ENCODE measurements at regions not wholly inside any gene's neighbourhood (a gene's known extent, or its start where the extent isn't known, plus 50 kb on each side); places are given as distances from the start of the nearest gene placed in this dataset.
"Not testable (repeated sequence)": the region's sequence is repeated elsewhere in the genome, so short reads cannot be mapped to it uniquely, and the experiment has no call there.

DNA sequence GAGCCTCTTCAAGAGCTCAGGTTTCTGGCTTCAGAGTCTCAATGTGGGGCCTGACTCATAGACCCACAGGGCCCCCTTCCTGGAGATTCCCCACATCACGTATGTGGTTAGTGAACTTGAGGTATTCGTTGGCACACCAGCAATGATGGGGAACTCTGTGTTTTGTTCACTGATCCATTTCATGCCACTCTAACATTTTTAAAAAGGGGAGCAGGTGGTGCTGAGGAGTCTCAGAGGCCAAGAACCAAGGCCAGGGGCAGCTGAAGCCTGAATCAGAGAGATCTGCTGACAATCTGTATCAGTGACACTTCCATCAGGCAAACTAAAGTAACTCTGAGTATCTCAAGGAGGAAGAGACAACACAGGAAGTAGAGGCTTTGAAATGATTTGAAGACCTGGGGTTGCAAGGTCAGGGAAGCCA is 323.4 kb downstream of the VRK1 start:
- Mint-ChIP-seq H3K4me1 (ENCODE audit: low read depth in 2 of 2) (peaks cover 14 to 19% of the 10 kb centered on the region in 2 donors), H3K27ac (peak overlapping the region; percentile 27 to 86), H3K9me3 (no peaks in the 10 kb centered on the region), H3K4me3 (peak overlapping the region; percentile 30), H3K27me3 (peaks cover 11 to 13% of the 10 kb centered on the region in 2 donors), H3K36me3 (no peaks in the 10 kb centered on the region)
- peak; percentile 64 to 80 for ATAC-seq
- DNase-seq (ENCODE audit: low spot score): no peak

DNA sequence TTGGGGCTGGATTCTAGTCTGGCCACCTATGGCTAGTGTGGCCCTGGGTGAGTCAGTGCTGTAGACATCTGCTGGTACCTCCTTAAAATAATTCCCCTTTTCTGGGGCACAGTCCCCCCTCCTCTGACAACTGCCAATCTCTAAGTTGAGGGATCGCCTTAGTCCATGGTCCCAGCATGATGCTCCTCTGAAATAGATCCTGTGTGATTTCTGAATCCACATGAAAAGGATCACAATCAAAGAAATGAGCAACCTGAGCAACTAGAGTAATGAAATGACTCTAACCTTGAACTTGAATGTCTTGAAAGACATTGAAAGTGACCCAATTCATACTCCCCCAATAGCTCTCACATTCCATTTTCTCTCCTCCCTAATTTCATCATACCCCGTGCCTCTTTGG is 332.5 kb downstream of the VRK1 start:
- ATAC-seq: no peak
- Mint-ChIP-seq H3K27ac (no peak overlapping the region), H3K9me3 (no peaks in the 10 kb centered on the region)

DNA sequence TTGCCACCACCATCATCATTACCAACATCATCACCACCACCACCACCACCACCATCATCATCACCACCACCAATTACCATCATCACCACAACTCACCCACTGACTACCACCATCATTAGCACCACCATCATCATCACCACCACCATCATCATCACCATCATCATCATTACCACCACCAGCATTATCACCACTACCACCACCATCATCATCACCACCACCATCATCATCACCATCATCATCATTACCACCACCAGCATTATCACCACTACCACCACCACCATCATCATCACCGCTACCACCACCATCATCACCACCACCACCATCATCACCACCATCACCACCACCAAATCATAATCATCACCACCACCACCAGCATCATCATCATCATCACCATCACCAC is 338.7 kb downstream of the VRK1 start:
- Mint-ChIP-seq H3K27ac (peak overlapping the region in 1 of 2 donors; percentile 37), H3K4me1 (ENCODE audit: low read depth in 2 of 2) (peaks cover 13 to 15% of the 10 kb centered on the region in 2 donors), H3K9me3 (peaks cover 17% of the 10 kb centered on the region)
- DNase-seq (ENCODE audit: low spot score); ATAC-seq; H3K4me3 Mint-ChIP-seq; H3K36me3 Mint-ChIP-seq; H3K27me3 Mint-ChIP-seq: not testable (repeated sequence)

More for the DNA sequence above, 332.5 kb downstream of the VRK1 start:
- H3K27me3 Mint-ChIP-seq: no peaks in the 10 kb centered on the region
- H3K36me3 Mint-ChIP-seq: no peaks in the 10 kb centered on the region
- no peaks in the 10 kb centered on the region for H3K4me1 Mint-ChIP-seq (ENCODE audit: low read depth in 2 of 2)
- no peak for DNase-seq (ENCODE audit: low spot score)
- no peak overlapping the region for H3K4me3 Mint-ChIP-seq

DNA sequence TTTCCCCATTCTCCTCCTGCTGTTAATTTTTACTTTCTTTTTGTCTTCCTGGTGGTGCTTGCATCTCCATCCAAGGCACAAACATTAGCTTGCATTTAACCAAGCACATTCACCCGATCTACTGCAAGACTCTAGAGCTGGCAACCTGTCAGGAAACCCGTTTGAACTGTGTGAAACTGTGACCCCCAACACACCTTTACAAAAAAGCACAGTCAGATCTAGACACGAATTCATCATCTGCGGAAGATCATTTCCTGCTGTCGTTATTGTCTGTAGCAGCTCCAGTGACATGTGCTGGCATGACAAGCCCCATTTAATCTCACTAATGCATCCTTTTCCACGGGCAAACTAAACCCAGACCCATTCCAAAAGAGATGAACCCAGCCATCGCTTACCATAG is 340.5 kb downstream of the VRK1 start:
- DNase-seq (ENCODE audit: low spot score) (no peak), ATAC-seq (no peak)
- H3K36me3 Mint-ChIP-seq: peaks cover 4% of the 10 kb centered on the region
- peaks cover 17% of the 10 kb centered on the region for H3K9me3 Mint-ChIP-seq
- no peak overlapping the region for H3K4me3 Mint-ChIP-seq
- no peak overlapping the region for H3K27ac Mint-ChIP-seq
- H3K27me3 Mint-ChIP-seq: peaks cover 4 to 15% of the 10 kb centered on the region in 2 donors
- H3K4me1 Mint-ChIP-seq (ENCODE audit: low read depth in 2 of 2): peaks cover 13 to 15% of the 10 kb centered on the region in 2 donors

DNA sequence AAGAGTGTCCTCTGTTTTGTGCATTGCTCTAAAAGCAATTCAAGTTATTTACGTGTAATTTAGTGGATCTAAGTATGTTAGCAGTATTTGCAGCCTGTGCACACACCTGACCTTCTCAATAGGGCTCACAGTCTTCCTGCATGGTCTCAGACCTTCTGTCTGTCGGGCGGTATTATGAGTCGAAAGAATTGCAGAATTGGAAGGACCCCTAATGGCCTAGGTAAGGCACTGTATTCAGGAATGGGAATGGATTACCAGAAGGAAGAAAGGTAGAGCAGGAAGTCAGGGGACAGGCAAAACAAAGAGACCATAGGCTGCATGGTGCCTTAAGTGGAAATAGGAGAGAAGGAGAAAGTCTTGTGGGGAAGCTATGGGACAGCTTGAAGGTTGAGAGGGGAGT is 341.6 kb downstream of the VRK1 start:
- H3K36me3 Mint-ChIP-seq: peaks cover 4% of the 10 kb centered on the region
- H3K9me3 Mint-ChIP-seq: peaks cover 17% of the 10 kb centered on the region
- DNase-seq (ENCODE audit: low spot score) (no peak), ATAC-seq (no peak)
- H3K27me3 Mint-ChIP-seq: peaks cover 10 to 18% of the 10 kb centered on the region in 2 donors
- H3K27ac Mint-ChIP-seq: no peak overlapping the region
- no peak overlapping the region for H3K4me3 Mint-ChIP-seq
- H3K4me1 Mint-ChIP-seq (ENCODE audit: low read depth in 2 of 2): peaks cover 13 to 15% of the 10 kb centered on the region in 2 donors

DNA sequence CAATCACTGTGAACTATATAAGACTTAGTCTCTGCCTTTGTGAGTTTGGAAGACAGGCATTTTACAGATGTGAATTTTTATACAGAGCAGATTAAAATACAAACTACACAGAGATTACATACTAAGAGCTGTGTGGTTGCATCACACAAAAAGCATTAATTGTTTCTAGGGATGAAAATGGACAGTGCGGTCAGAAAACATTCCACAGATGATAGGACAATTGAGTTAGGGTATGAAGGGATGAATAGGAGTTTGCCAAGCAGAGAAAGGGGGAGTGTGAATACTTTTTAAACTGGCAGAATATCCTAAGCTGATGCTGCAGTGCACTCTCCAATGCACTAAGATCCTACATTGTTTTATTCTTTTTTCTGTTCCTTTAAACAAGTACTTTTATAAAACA is 345.8 kb downstream of the VRK1 start:
- Mint-ChIP-seq H3K27ac (no peak overlapping the region), H3K36me3 (no peaks in the 10 kb centered on the region), H3K4me1 (ENCODE audit: low read depth in 2 of 2) (no peaks in the 10 kb centered on the region), H3K9me3 (no peaks in the 10 kb centered on the region), H3K27me3 (peaks cover 18 to 22% of the 10 kb centered on the region in 2 donors), H3K4me3 (no peak overlapping the region)
- ATAC-seq (no peak), DNase-seq (ENCODE audit: low spot score) (no peak)

DNA sequence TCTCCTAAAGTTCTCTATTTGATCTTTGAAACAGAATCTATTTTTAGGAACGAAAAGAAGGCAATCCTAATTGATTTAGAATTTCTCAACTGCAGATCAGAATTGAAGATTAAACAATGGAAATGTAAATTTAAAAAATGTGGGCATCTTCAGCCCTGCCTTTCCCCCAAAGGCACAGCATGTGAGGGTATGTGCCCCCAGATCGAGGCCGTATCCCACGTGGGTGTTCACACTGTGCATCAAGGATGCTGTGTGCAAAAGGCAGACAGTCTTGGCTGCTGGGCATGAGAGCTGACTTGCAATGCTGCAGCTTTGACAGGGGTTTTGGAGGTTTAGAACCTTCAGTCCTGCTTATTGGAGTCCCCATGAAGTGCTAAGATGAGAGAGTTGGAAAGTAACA is 346.3 kb downstream of the VRK1 start:
- DNase-seq (ENCODE audit: low spot score) (no peak), ATAC-seq (no peak)
- Mint-ChIP-seq H3K9me3 (no peaks in the 10 kb centered on the region), H3K4me3 (no peak overlapping the region), H3K4me1 (ENCODE audit: low read depth in 2 of 2) (no peaks in the 10 kb centered on the region), H3K27me3 (peaks cover 18 to 22% of the 10 kb centered on the region in 2 donors), H3K27ac (no peak overlapping the region), H3K36me3 (no peaks in the 10 kb centered on the region)

DNA sequence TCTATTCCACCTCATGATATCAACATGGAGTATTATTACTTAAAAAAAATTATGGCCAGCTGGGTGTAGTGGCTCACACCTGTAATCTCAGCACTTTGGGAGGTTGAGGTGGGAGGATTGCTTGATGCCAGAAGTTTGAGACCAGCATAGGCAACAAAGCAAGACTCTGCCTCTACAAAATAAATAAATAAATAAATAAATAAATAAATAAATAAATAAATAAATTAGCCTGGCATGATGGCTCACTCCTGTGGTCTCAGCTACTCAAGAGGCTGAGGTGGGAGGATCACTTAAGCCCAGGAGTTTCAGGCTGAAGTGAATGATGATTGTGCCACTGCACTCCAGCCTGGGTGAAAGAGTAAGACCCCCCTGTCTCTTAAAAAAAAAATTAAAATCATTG is 350.8 kb downstream of the VRK1 start:
- H3K27me3 Mint-ChIP-seq: peaks cover 12 to 23% of the 10 kb centered on the region in 2 donors
- H3K4me1 Mint-ChIP-seq (ENCODE audit: low read depth in 2 of 2); H3K27ac Mint-ChIP-seq; H3K9me3 Mint-ChIP-seq; ATAC-seq; DNase-seq (ENCODE audit: low spot score); H3K4me3 Mint-ChIP-seq; H3K36me3 Mint-ChIP-seq: not testable (repeated sequence)

DNA sequence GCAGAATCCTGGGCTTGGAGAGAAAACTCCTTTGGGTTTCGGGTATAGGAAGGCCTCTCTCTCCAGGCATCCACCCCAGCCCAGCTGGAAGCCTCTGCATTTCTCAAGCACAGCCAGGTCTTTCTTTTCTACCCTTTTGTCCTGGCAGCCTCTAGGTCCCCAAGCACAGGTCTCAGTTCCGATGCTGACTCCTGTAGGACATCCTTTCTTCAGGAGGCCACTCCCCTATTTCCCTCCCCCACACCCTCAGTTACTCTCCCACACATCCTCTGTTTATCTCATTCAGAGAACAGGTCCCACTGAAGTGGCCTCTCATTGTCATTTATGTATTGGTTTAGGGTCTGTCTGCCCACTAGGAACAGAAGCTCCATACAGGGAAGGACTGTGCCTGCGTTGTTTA is 352.6 kb downstream of the VRK1 start:
- DNase-seq (ENCODE audit: low spot score): no peak
- no peak for ATAC-seq
- Mint-ChIP-seq H3K9me3 (no peaks in the 10 kb centered on the region), H3K4me3 (no peak overlapping the region), H3K4me1 (ENCODE audit: low read depth in 2 of 2) (peaks cover 0 to 4% of the 10 kb centered on the region in 2 donors), H3K27me3 (peaks cover 15 to 27% of the 10 kb centered on the region in 2 donors), H3K27ac (no peak overlapping the region), H3K36me3 (no peaks in the 10 kb centered on the region)

DNA sequence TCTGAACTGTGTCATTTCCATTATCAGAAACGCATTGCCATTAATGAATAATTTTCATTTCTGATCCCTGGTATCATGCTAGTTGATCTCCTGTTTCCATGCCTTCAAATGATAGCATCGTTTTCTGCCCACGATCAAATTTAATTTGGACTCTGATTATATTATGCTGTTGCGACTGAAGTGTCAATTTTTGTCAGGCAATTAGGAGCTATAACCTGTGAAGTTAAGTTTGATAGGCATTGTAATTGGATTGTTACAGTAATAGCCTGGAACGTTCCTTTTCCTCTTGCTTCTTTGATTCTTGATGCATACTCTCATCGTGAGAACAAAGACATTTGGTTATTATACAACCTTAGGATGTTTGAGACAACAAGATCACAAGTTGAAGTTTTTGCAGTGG is 356.3 kb downstream of the VRK1 start:
- Mint-ChIP-seq H3K4me1 (ENCODE audit: low read depth in 2 of 2) (peaks cover 0 to 4% of the 10 kb centered on the region in 2 donors), H3K4me3 (no peak overlapping the region), H3K9me3 (no peaks in the 10 kb centered on the region), H3K36me3 (no peaks in the 10 kb centered on the region), H3K27me3 (peaks cover 23 to 33% of the 10 kb centered on the region in 2 donors), H3K27ac (no peak overlapping the region)
- DNase-seq (ENCODE audit: low spot score) (no peak), ATAC-seq (no peak)

DNA sequence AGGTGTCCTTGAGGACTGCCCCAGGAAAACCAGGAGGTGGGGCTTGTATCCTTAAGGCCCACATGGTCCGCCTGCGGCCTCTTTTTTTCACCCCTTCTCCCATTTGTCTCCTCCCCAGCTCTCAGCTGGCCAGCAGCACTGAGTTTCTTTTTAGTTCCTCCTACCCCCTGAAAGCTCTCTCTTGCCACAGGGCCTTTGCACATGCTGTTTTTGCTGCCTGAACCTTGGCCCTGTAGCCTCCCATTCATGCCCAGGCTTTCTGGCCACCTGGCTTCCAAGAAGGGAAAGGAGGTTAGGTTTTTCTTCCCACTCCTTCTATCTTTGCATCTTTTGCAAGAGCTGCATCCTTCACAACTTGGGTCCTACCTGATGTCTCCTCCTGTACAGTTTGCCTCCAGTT is 358.1 kb downstream of the VRK1 start:
- H3K27ac Mint-ChIP-seq: no peak overlapping the region
- DNase-seq (ENCODE audit: low spot score): no peak
- no peaks in the 10 kb centered on the region for H3K9me3 Mint-ChIP-seq
- H3K4me1 Mint-ChIP-seq (ENCODE audit: low read depth in 2 of 2): peaks cover 0 to 4% of the 10 kb centered on the region in 2 donors
- no peak overlapping the region for H3K4me3 Mint-ChIP-seq
- peaks cover 24 to 26% of the 10 kb centered on the region in 2 donors for H3K27me3 Mint-ChIP-seq
- no peak for ATAC-seq
- H3K36me3 Mint-ChIP-seq: no peaks in the 10 kb centered on the region

DNA sequence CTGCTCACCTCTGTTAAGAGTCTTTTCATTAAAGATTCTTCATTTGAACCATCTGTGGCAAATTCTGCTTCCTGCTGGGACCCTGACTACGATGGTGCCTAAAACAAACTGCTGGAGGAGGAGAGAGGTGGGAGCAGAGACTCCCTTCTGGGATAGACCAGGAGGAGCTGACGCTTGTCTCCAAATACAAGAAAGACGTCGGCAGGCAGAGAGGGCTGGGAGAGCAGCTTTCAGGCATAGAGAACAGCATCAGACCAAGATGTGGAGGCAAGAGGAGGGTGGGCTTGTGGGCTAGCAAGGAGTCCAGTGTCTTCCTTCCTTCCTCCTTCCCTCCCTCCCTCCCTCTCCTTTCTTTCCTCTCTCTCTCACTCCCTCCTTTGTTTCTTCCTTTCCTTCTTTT is 358.6 kb downstream of the VRK1 start:
- no peak for DNase-seq (ENCODE audit: low spot score)
- Mint-ChIP-seq H3K4me3 (no peak overlapping the region), H3K27ac (no peak overlapping the region), H3K9me3 (no peaks in the 10 kb centered on the region), H3K36me3 (no peaks in the 10 kb centered on the region), H3K4me1 (ENCODE audit: low read depth in 2 of 2) (peaks cover 0 to 4% of the 10 kb centered on the region in 2 donors), H3K27me3 (peaks cover 25 to 26% of the 10 kb centered on the region in 2 donors)
- ATAC-seq: no peak

DNA sequence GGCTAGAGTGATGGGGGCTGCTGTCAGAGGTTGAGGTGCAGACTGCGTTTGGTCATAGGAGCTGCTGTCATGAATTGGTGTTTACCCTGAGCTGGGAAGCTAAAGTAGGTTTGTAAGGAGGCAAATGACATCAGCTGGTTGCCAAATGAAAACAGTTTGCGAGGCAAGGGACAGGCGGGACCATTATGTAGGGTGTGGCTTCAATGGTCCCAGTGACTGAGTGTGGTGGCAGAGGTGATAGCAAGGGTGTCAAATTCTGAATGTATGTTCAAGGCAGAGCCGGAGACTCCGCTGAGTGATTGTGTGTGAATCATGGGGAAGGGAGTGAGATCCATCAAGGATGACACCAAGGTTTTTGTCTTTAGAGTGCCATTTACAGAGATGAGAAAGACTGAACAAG is 359.5 kb downstream of the VRK1 start:
- no peaks in the 10 kb centered on the region for H3K36me3 Mint-ChIP-seq
- no peaks in the 10 kb centered on the region for H3K9me3 Mint-ChIP-seq

DNA sequence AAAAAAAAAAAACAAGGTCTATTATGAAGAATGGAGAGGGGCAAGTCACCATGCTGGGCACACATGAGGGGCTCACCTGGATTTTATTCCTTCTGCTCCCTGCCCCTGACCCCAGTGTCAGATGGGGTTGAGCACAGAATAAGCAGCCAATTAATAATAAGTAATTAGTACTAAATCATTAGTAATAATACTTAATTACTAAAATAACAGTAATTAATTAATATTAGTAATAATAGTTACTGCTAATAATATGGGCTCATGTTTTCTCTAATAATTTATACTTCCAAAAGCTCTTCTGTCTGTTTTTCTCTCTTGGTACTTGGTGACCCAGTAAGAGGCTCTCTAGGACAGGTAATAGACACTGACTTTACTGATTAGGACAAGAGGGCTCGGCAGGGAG is 360.9 kb downstream of the VRK1 start:
- H3K4me1 Mint-ChIP-seq (ENCODE audit: low read depth in 2 of 2): peaks cover 0 to 4% of the 10 kb centered on the region in 2 donors
- ATAC-seq: no peak
- H3K4me3 Mint-ChIP-seq: no peak overlapping the region
- H3K27ac Mint-ChIP-seq: no peak overlapping the region
- no peaks in the 10 kb centered on the region for H3K36me3 Mint-ChIP-seq
- DNase-seq (ENCODE audit: low spot score): no peak
- H3K27me3 Mint-ChIP-seq: peaks cover 26 to 28% of the 10 kb centered on the region in 2 donors
- no peaks in the 10 kb centered on the region for H3K9me3 Mint-ChIP-seq

More for the DNA sequence above, 359.5 kb downstream of the VRK1 start:
- DNase-seq (ENCODE audit: low spot score) (no peak), ATAC-seq (no peak)
- Mint-ChIP-seq H3K27ac (no peak overlapping the region), H3K4me1 (ENCODE audit: low read depth in 2 of 2) (peaks cover 0 to 4% of the 10 kb centered on the region in 2 donors), H3K27me3 (peaks cover 25 to 26% of the 10 kb centered on the region in 2 donors), H3K4me3 (no peak overlapping the region)

DNA sequence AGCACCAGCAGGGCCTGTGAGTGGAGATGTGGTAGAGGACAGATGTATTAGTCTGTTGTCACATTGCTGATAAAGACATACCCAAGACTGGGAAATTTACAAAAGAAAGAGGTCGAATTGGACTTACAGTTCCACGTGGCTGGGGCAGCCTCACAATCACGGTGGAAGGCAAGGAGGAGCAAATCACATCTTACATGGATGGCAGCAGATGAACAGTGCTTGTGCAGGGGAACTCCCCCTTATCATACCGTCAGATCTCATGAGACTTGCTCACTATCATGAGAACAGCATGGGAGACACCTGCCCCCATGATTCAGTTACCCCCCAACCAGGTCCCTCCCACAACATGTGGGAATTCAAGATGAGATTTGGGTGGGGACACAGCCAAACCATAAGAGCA is 361.9 kb downstream of the VRK1 start:
- no peaks in the 10 kb centered on the region for H3K9me3 Mint-ChIP-seq
- peaks cover 0 to 4% of the 10 kb centered on the region in 2 donors for H3K4me1 Mint-ChIP-seq (ENCODE audit: low read depth in 2 of 2)
- ATAC-seq: no peak
- no peak for DNase-seq (ENCODE audit: low spot score)
- H3K27ac Mint-ChIP-seq: no peak overlapping the region
- peaks cover 21 to 28% of the 10 kb centered on the region in 2 donors for H3K27me3 Mint-ChIP-seq
- H3K4me3 Mint-ChIP-seq: no peak overlapping the region
- H3K36me3 Mint-ChIP-seq: no peaks in the 10 kb centered on the region

All from natural killer cell treated with Interleukin-12 subunit alpha and Interleukin-12 subunit beta and Interleukin-15 and Interleukin-18, amount 100 ng/mL, for 72 hours (primary cell).